Natural killer cell (primary cell): ENCODE measurements at regions not wholly inside any gene's neighbourhood (a gene's known extent, or its start where the extent isn't known, plus 50 kb on each side); places are given as distances from the start of the nearest gene placed in this dataset.
"Not testable (repeated sequence)": the region's sequence is repeated elsewhere in the genome, so short reads cannot be mapped to it uniquely, and the experiment has no call there.

Experiments used
- ATAC-seq, 3 donors: fragments of 150-1000 bp in 2 of 3; fragments of 200-7000 bp in 1 of 3; cut with Tn5 transposase; 1 replicate in 1 of 3; 2 replicates in 2 of 3; pipeline ENCODE4 v1.10.0; 2021; ENCODE audit warnings: mild to moderate bottlenecking in 2 of 3, moderate library complexity in 2 of 3
- DNase-seq, 2 donors: peaks; one replicate each; pipeline versions ENCODE4 v3.0.0 to v3.0.0-alpha.2; 2013 to 2021; ENCODE audit warnings: mixed read lengths in 1 of 2
- H3K27ac ChIP-seq: one replicate; pipeline ENCODE4 v1.5.1; 2013; ENCODE audit warnings: mild to moderate bottlenecking, low read length
- H3K27me3 ChIP-seq: one replicate; pipeline ENCODE4 v1.6.1; 2013; ENCODE audit warnings: low read length; ENCODE audit not compliant: control insufficient read depth, insufficient read depth
- H3K36me3 ChIP-seq: one replicate; pipeline ENCODE4 v1.6.1; 2013; ENCODE audit warnings: low read length; ENCODE audit not compliant: control insufficient read depth, insufficient read depth
- H3K4me1 ChIP-seq: one replicate; pipeline ENCODE4 v1.6.1; 2013; ENCODE audit warnings: low read length; ENCODE audit not compliant: control insufficient read depth, insufficient read depth
- H3K4me3 ChIP-seq: one replicate; pipeline ENCODE4 v1.5.1; 2013; ENCODE audit warnings: low read length
- H3K9me3 ChIP-seq: one replicate; pipeline ENCODE4 v1.6.1; 2013; ENCODE audit warnings: low read length; ENCODE audit not compliant: control insufficient read depth, insufficient read depth
- H3K27ac Mint-ChIP-seq, 2 donors: one replicate each; pipeline ENCODE4 v1.8.0; 2022; ENCODE audit warnings: mild to moderate bottlenecking in 2 of 2, mixed read lengths in 2 of 2, moderate library complexity in 1 of 2
- H3K27me3 Mint-ChIP-seq, 2 donors: one replicate each; pipeline ENCODE4 v1.8.0; 2022; ENCODE audit warnings: low read depth in 2 of 2, mixed read lengths in 2 of 2
- H3K36me3 Mint-ChIP-seq: one replicate; pipeline ENCODE4 v1.8.0; 2022; ENCODE audit warnings: mixed read lengths
- H3K4me1 Mint-ChIP-seq, 2 donors: one replicate each; pipeline ENCODE4 v1.8.0; 2022; ENCODE audit warnings: mixed read lengths in 2 of 2
- H3K4me3 Mint-ChIP-seq: one replicate; pipeline ENCODE4 v1.8.0; 2022; ENCODE audit warnings: mild to moderate bottlenecking, moderate library complexity, mixed read lengths
- H3K9me3 Mint-ChIP-seq, 2 donors: one replicate each; pipeline ENCODE4 v1.8.0; 2022; ENCODE audit warnings: mixed read lengths in 2 of 2
- WGBS: methylation state at CpG from one replicate; pipeline ENCODE4 v1.1.7; 2013; ENCODE audit warnings: missing lambda C conversion rate; ENCODE audit not compliant: insufficient coverage; 5-methylcytosine and 5-hydroxymethylcytosine counted together
- intact Hi-C: fragments of 100-400 bp; cut with micrococcal nuclease; formaldehyde crosslinking; loops from one replicate; pipeline ENCODE4 v1.14.2; 2022
- TF ChIP-seq, protein P1 (sequence below): fragments of 200-600 bp; IDR thresholded peaks from one replicate; pipeline ENCODE4 v1.8.0; 2022; ENCODE audit warnings: antibody characterized with exemption

DNA sequence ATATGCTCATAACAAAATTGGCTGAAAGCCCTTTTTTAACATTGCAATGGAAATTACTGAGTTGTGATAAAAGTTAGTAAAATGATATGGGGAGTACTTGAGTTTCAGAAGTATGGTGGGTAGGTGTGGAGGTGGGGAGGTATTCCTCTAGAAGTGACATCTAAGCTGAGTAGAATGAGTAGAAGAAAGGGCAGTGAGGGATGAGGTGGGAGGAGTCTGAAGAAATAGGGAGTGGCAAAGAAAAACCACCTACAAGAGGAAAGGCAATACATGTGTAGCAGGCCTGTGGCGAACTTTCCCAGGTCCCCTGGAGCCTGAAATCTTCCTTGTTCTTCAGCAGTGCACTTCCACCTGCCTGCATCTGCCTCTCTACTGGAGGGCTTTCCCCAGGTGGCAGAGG lies 52.8 kb upstream of the DIPK2A start:
- ATAC-seq (no peak), DNase-seq (no peak)
- Histone ChIP-seq H3K27ac (no peak overlapping the region), H3K27me3 (no peaks in the 10 kb centered on the region), H3K4me3 (no peak overlapping the region), H3K9me3 (no peaks in the 10 kb centered on the region), H3K36me3 (no peaks in the 10 kb centered on the region), H3K4me1 (no peaks in the 10 kb centered on the region)
- 100% methylated on average over 1 of the region's 1 CpG for WGBS
- Mint-ChIP-seq H3K36me3 (no peaks in the 10 kb centered on the region), H3K27me3 (peaks cover 6 to 9% of the 10 kb centered on the region in 2 donors), H3K9me3 (no peaks in the 10 kb centered on the region), H3K4me3 (no peak overlapping the region), H3K4me1 (no peaks in the 10 kb centered on the region), H3K27ac (no peak overlapping the region)
- TF ChIP-seq, protein P1, sequence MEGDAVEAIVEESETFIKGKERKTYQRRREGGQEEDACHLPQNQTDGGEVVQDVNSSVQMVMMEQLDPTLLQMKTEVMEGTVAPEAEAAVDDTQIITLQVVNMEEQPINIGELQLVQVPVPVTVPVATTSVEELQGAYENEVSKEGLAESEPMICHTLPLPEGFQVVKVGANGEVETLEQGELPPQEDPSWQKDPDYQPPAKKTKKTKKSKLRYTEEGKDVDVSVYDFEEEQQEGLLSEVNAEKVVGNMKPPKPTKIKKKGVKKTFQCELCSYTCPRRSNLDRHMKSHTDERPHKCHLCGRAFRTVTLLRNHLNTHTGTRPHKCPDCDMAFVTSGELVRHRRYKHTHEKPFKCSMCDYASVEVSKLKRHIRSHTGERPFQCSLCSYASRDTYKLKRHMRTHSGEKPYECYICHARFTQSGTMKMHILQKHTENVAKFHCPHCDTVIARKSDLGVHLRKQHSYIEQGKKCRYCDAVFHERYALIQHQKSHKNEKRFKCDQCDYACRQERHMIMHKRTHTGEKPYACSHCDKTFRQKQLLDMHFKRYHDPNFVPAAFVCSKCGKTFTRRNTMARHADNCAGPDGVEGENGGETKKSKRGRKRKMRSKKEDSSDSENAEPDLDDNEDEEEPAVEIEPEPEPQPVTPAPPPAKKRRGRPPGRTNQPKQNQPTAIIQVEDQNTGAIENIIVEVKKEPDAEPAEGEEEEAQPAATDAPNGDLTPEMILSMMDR, result no peak
- intact Hi-C loops, result no loop called here

DNA sequence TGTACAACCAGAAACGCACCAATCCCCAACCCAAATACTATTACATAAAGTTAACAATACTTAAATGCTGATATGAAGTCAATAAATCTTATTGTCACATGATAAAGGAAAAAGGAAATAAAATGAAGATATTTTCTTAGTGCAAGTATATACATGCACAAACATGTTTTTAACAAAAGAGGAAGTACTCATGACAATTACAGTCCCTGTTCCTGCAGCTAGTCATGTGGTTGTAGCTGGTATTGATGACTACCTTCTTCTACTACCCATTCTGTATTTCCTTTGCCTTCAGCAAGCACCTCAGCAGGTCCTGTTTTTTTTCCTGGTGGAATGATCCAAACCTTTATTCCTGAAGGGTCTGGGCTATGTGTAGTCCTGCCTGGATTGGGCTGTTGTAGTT lies 50.4 kb upstream of the DIPK2A start:
- H3K36me3 ChIP-seq, H3K4me1 Mint-ChIP-seq, DNase-seq, H3K4me3 Mint-ChIP-seq, H3K27me3 Mint-ChIP-seq, H3K27ac ChIP-seq, H3K27ac Mint-ChIP-seq, H3K4me3 ChIP-seq, H3K4me1 ChIP-seq, H3K9me3 ChIP-seq, ATAC-seq, H3K36me3 Mint-ChIP-seq, H3K9me3 Mint-ChIP-seq, intact Hi-C loops, H3K27me3 ChIP-seq: not testable (repeated sequence)
- no CpG with 5 or more reads among the region's 1 CpG for WGBS
